ACHN (cell line): ENCODE measurements at regions not wholly inside any gene's neighbourhood (a gene's known extent, or its start where the extent isn't known, plus 50 kb on each side); places are given as distances from the start of the nearest gene placed in this dataset.

Experiments used
- DNase-seq: peaks from one replicate; pipeline ENCODE4 v3.0.0-alpha.2; 2015
- in situ Hi-C: cut with HindIII; loops from 2 replicates; pipeline ENCODE4 v1.10.0; 2017; ENCODE audit warnings: low sequenced_read_pairs, low pct_ligation_motif_present, low pct_unique_long_range_greater_than_20kb

DNA sequence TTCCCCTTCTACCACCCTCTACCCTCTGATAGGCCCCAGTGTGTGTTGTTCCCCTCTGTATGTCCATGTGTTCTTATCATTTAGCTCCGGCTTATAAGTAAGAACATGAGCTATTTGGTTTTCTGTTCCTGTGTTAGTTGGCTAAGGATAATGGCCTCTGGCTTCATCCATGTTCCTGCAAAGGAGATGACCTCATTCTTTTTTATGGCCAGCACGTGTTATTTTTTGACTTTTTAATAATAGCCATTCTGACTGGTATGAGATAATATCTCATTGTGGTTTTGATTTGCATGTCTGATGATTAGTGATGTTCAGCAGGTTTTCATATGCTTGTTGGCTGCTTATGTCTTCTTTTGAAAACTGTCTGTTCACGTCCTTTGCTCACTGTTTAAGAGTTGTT, 63.1 kb upstream of the NPHP3 start:
- in situ Hi-C loops = no loop called here
- no peak for DNase-seq

DNA sequence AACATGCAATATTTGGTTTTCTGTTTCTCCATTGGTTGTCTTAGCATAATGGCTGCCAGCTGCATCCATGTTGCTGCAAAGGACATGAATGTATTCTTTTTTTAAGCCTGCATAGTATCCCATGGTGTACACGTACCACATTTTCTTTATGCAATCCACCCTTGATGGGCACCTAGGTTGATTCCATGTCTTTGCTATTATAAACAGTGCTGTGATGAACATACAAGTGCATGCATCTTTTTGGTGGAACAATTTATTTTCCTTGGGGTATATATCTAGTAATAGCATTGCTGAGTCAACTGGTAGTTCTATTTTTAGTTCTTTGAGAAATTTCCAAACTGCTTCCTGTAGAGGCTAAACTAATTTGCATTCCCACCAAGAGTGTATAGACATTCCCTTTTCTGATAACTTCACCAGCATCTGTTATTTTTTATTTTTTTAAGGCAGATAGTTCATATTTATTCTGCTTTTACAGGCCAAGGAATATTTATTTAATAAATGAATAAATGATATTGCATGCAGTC, 62.4 kb upstream of the NPHP3 start:
- in situ Hi-C loops = no loop called here
- no peak for DNase-seq

DNA sequence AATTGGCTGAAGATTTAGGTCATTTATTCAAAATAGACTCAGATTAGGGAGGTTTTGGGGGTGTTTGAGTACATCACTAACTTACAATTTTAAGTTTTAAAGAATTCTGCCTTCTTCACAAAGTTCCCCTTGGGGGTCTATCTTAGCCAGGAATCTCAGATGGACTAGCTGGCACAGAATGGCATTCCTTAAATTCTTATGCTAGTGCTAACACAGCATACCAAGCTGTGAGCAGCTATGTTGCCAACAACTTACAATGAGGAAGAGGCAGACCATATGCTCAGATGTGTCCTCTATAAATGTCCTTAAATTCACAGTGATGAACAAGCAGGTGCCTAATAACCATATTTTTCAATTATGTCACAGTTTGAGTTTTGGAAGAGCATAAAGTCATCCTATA, 60.9 kb upstream of the NPHP3 start:
- peak; percentile 64 for DNase-seq
- in situ Hi-C loops = no loop called here

DNA sequence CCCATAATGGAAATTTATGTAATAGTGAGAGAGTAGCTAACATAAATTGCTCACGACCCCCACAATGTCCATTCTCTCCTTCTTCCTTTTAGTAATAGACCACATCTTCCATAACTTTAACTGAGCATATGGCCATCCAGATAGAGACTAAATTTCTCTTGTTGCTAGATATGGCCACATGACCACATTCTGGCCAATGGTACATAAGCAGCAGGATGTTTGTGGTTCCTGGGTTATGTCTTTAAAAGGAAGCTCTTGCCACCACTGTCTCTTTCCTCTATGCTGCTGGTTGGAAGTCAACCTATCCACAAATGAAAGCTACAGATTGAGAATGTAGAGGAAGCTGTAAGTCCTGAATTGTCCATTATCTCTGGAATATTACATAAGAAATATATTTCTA, 59.7 kb upstream of the NPHP3 start:
- in situ Hi-C loops = no loop called here
- no peak for DNase-seq

DNA sequence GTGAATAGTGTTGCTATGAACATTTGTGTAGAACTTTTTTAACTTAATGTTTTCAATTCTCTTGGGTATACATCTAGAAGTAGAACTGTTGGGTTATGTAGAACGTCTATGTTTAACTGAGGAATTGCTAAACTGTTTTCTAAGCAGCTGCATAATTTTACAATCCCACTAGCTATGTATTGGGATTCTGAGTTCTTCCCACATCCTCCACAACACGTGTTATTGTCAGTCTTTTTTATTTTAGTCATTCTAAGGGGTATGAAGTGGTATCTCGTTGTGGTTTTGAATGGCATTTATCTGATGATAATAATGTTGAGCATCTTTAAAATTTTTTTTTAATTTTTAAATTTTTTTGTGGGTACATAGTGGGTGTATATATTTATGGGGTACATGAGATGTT, 55.0 kb upstream of the NPHP3 start:
- in situ Hi-C loops = no loop called here
- no peak for DNase-seq

DNA sequence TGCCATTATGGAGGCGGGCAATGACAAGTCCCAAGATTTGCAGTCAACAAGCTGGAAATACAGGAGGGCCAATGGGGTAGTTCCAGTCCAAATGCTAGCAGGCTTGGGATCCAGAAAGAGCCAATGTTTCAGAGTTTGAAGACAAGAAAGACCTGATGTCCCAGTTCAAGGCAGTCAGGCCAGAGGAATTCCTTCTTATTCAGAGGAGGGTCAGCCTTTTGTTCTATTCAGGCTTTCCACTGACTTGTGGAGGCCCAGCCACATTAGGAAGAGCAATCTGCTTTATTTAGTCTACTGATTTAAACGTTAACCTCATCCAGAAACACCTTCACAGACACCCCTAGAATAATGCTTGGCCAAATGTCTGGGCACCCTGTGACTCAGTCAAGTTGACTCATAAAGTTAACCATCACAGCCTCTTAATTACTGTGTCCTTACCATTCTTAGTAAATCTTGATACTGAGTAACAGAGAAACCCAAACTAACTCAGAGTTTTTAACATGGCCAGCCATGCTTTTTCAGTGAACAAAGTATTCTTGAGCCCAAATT, 50.9 kb upstream of the NPHP3 start:
- in situ Hi-C loops = no loop called here
- peak; percentile 16 for DNase-seq

DNA sequence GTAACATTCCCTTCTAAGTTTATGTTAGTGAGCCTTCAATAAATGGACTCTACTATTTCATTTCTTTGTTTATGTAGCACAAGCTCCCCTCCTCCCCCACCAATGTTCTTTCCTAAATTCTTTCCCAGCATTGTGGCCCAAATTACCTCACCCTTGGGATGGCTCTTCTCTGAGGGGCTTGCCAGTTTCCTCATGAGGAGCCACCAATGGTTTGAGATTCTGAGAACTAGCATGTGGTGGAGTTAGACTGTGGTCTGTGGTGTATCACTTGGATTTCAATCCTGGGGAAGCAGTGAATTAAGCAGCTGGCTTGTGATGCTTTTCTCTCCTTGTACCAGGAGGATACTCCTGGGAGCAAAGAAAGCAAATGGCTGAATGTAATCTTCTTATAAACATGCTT, 50.0 kb upstream of the NPHP3 start:
- no peak for DNase-seq
- in situ Hi-C loops = no loop called here
